Parathyroid adenoma (tissue), 2 donors: ENCODE measurements at regions not wholly inside any gene's neighbourhood (a gene's known extent, or its start where the extent isn't known, plus 50 kb on each side); places are given as distances from the start of the nearest gene placed in this dataset.

Source experiments
- H2AFZ ChIP-seq: fragments of 300-600 bp; sonication (generic); one replicate; pipeline ENCODE4 v1.7.0; 2017; ENCODE audit warnings: antibody characterized with exemption, mild to moderate bottlenecking
- H3K27ac ChIP-seq: fragments of 300-600 bp; sonication (generic); one replicate; pipeline ENCODE4 v1.7.0; 2017
- H3K27me3 ChIP-seq: fragments of 300-600 bp; sonication (generic); one replicate; pipeline ENCODE4 v1.7.0; 2017; ENCODE audit warnings: low read length; ENCODE audit not compliant: control insufficient read depth, insufficient read depth
- H3K36me3 ChIP-seq: fragments of 300-600 bp; sonication (generic); one replicate; pipeline ENCODE4 v1.7.0; 2017; ENCODE audit warnings: low read length; ENCODE audit not compliant: control insufficient read depth, insufficient read depth
- H3K4me1 ChIP-seq: fragments of 300-600 bp; sonication (generic); one replicate; pipeline ENCODE4 v1.7.0; 2017; ENCODE audit warnings: control low read depth
- H3K4me2 ChIP-seq: fragments of 300-600 bp; sonication (generic); one replicate; pipeline ENCODE4 v1.7.0; 2017; ENCODE audit warnings: low read length
- H3K4me3 ChIP-seq: fragments of 300-600 bp; sonication (generic); one replicate; pipeline ENCODE4 v1.7.0; 2017; ENCODE audit warnings: low read depth, low read length
- H3K79me2 ChIP-seq: fragments of 300-600 bp; sonication (generic); one replicate; pipeline ENCODE4 v1.7.0; 2017; ENCODE audit warnings: control low read depth
- H3K9ac ChIP-seq: fragments of 300-600 bp; sonication (generic); one replicate; pipeline ENCODE4 v1.7.0; 2017; ENCODE audit warnings: mild to moderate bottlenecking
- H3K9me3 ChIP-seq: fragments of 300-600 bp; sonication (generic); one replicate; pipeline ENCODE4 v1.7.0; 2017; ENCODE audit warnings: low read length; ENCODE audit not compliant: control insufficient read depth
- CTCF ChIP-seq: fragments of 300-600 bp; sonication (generic); IDR thresholded peaks from one replicate; pipeline ENCODE4 v1.7.0; 2017; ENCODE audit warnings: antibody characterized with exemption, mild to moderate bottlenecking
- donor health status: primary hyperparathyroidism.

- Histone ChIP-seq H3K79me2 (no peaks in the 10 kb centered on the region), H3K27ac (no peak overlapping the region), H3K4me1 (no peaks in the 10 kb centered on the region), H2AFZ (no peak overlapping the region), H3K27me3 (no peaks in the 10 kb centered on the region), H3K9me3 (no peaks in the 10 kb centered on the region), H3K9ac (no peak overlapping the region), H3K36me3 (no peaks in the 10 kb centered on the region), H3K4me2 (no peak overlapping the region), H3K4me3 (no peak overlapping the region)
- no peak for TF ChIP-seq CTCF
Observed at GRCh38 chr7:13524076-13524475, 465.4 kb downstream of the ETV1 start.

GRCh38 chr7:13532028-13532753 is 457.3 kb downstream of the ETV1 start:
- no peaks in the 10 kb centered on the region for H3K4me1 ChIP-seq
- H3K27ac ChIP-seq = no peak overlapping the region
- no peaks in the 10 kb centered on the region for H3K9me3 ChIP-seq
- H3K79me2 ChIP-seq = no peaks in the 10 kb centered on the region
- no peak overlapping the region for H3K4me2 ChIP-seq
- H3K9ac ChIP-seq = no peak overlapping the region
- no peak for TF ChIP-seq CTCF
- no peak overlapping the region for H2AFZ ChIP-seq
- H3K36me3 ChIP-seq = no peaks in the 10 kb centered on the region
- no peak overlapping the region for H3K4me3 ChIP-seq
- H3K27me3 ChIP-seq = no peaks in the 10 kb centered on the region

- Histone ChIP-seq H3K27me3 (no peaks in the 10 kb centered on the region), H3K4me3 (no peak overlapping the region), H3K79me2 (no peaks in the 10 kb centered on the region), H3K4me2 (no peak overlapping the region), H3K4me1 (no peaks in the 10 kb centered on the region), H2AFZ (no peak overlapping the region), H3K9ac (no peak overlapping the region), H3K9me3 (no peaks in the 10 kb centered on the region), H3K36me3 (no peaks in the 10 kb centered on the region), H3K27ac (no peak overlapping the region)
- no peak for TF ChIP-seq CTCF
Observed at GRCh38 chr7:13538669-13539068, 450.8 kb downstream of the ETV1 start.

GRCh38 chr7:13540429-13540828 is 449.0 kb downstream of the ETV1 start:
- no peak for TF ChIP-seq CTCF
- Histone ChIP-seq H3K4me1 (no peaks in the 10 kb centered on the region), H3K79me2 (no peaks in the 10 kb centered on the region), H3K4me2 (no peak overlapping the region), H3K9ac (no peak overlapping the region), H3K27ac (no peak overlapping the region), H2AFZ (no peak overlapping the region), H3K27me3 (no peaks in the 10 kb centered on the region), H3K9me3 (no peaks in the 10 kb centered on the region), H3K4me3 (no peak overlapping the region), H3K36me3 (no peaks in the 10 kb centered on the region)

GRCh38 chr7:13541326-13541725 is 448.1 kb downstream of the ETV1 start:
- Histone ChIP-seq H3K36me3 (no peaks in the 10 kb centered on the region), H3K4me3 (no peak overlapping the region), H3K4me1 (no peaks in the 10 kb centered on the region), H3K27me3 (no peaks in the 10 kb centered on the region), H2AFZ (no peak overlapping the region), H3K4me2 (no peak overlapping the region), H3K79me2 (no peaks in the 10 kb centered on the region), H3K9me3 (no peaks in the 10 kb centered on the region), H3K27ac (no peak overlapping the region), H3K9ac (no peak overlapping the region)
- no peak for TF ChIP-seq CTCF
